Right renal pelvis (tissue), 4 donors: ENCODE measurements at regions not wholly inside any gene's neighbourhood (a gene's known extent, or its start where the extent isn't known, plus 50 kb on each side); places are given as distances from the start of the nearest gene placed in this dataset.
"Not testable (repeated sequence)": the region's sequence is repeated elsewhere in the genome, so short reads cannot be mapped to it uniquely, and the experiment has no call there.

ENCODE experiments used
- DNase-seq, 4 donors: peaks; one replicate each; pipeline ENCODE4 v3.0.0-alpha.2; 2013; ENCODE audit warnings: low read depth in 4 of 4, low spot score in 3 of 4, missing footprints in 1 of 4

DNA sequence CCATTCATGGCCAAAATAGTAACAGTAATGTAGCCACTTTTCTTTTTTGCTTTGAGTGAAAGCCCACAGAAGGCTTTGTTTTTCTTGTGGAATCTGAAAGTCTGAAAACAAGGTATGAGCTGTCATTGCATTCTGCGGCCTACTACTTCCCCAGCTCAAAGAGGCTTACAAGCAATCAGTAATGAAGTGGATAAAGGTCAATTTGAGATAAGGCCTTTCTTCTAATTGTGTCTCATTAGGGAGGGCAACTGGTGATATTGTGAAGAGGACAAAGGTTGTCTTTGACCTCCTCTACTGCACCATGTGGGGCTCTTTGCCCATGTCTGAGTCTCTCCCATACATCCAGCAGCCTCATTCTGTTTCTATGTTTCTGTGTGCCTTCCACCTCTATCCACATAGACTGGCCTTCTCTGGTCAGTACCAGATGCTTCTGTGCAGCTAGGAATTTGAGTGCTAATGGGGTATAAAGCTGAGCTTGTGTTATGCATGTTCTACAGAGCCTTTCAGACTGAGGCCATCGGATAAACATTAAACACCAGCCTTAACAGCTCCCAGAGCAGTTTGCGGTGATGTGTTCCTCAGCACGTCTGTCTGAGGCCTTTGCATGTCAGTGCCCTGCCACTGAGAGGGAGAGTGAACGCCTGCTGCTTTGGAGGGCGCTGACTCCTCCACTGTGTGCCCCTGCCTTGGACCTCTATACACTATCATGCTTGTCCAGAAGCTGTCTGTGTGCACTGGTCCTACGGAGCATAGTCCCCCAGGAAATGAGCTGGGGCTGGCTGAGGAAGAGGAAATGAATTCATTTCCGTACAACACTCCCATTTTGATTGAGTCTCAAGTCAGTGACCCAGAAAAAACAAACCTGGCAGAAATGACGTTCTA lies 80.2 kb downstream of the SH2D1A start:
- no peak for DNase-seq

DNA sequence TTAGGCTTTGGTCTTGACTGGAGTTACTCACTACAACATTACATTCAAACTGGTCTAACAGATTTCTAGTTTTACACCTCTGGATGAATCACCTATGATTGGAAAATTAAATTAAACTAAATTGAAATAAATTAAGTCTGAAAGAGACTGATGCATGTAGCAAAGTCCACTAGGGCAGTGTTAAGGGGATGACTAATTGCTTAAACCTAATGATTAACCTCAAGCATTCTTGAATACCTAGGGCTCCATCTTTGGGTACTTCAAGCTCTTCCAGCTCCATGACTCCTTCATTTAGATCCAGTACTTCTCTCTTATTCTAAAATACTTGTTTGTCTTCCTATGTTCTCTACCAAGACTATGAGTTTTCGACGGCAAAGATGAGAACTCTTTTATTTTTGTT lies 86.8 kb downstream of the SH2D1A start:
- no peak for DNase-seq

DNA sequence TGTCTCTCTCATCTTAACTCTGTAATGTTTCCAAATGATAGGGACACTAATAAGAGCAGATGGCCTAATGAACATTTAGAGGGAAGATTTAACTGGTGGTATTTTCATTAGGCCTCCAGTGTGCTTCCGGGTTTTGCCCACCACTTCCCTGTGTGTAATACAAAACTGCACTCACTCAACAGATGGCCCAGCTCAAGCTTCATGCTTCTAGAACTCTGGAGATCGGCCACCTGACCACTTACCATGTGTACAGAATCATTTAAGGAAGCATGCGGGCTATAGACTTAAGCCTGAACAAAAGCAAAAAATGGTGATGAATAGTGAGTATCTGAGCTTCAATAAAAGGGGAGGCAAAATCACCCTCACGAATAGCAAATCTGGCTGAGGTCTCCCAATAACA lies 89.3 kb downstream of the SH2D1A start:
- DNase-seq: no peak

DNA sequence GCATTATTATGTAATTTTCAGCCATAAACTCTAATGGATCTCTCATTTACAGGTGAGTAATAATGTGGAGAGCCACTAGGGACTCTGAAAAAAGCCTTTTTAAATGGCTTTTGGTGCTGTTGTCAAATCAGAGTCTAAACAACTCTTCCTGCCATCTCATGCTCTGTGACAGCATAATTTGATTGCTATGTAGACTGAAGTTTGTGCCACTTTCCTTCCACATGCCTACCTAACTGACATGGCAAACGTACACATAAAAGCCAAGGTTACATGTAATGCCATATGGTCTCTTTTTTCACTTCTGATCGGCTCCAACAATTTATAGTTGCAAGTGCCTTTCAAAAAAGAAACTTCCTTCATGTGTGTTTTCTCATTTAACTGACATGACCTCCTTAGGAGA lies 94.3 kb downstream of the SH2D1A start:
- no peak for DNase-seq

DNA sequence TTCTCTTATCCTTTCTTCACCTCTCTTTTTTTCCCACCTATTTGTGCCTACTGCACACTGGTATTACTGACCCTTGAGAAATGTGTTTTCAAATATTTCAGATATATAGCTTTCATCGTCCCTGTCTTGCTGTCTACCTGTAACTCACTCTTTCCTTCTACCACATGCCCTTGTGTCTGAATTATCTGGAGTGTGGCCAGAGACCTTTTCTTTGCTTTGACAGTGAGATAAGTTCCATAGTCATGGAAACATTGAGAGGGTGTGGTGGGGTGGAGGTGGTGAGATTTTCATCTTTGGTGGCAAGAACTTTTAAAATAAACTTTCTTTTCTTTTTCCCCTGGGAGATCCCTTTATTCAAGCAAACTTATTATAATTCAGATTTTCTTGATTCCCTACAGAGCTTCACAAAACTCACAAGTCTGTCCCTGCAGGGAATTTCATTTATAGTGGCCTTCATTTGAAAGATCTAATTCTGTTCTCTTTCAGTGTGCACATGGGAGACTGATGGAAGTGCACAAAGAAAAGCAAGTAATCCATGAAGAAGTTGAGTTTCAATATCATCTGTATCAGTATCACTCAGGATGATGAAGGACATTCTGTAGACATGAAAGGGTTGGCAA lies 95.7 kb downstream of the SH2D1A start:
- no peak for DNase-seq

DNA sequence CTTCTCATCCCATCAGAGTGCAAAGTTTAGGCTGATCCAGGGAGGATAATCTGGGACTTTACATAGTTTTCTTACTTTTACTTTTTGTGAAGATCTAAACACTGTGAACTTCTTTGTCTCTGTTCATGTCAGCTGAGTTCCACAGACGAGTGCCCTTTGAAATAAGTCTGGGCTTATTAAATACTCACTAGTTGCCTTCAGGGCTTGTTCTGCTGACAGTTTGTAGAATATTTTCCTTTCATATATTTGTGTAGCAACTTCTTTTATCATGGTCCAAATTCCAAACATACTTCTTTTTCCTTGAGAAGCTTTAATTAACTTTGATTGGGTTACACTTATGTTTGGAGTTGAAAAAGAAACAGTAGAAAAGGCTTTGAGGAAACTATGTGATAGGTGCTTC lies 109.6 kb downstream of the SH2D1A start:
- DNase-seq: no peak

DNA sequence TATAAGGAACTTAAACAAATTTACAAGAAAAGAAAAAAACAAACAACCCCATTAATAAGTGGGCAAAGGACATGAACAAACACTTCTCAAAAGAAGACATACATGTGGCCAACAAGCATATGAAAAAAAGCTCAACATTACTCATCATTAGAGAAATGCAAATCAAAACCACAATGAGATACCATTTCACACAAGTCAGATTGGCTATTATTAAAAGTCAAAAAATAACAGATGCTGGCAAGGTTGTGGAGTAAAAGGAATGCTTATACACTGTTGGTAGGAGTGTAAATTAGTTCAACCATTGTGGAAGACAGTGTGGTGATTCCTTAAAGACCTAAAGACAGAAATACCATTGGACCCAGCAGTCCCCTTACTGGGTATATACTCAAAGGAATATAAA lies 113.5 kb downstream of the SH2D1A start:
- DNase-seq: not testable (repeated sequence)

DNA sequence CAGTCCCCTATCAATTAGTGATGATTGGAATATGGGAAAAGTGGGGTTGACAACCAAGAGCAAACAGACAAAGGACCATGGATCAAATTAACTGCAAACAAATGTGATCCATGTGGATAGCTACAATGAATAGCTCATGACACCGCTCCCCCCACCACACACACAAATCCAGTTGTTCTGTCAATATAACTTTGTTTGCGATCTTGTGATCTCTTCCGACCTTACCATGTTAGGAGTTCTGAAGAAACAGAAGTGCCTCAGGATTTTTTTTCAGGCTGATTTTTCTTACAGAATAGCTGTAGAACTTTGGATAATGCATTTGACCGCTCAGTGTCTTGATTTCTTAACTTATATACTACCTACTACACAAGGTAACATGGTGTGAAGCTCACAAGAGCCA lies 116.6 kb downstream of the SH2D1A start:
- DNase-seq: no peak

GRCh38 chrX:124467202-124467601 lies 120.8 kb downstream of the SH2D1A start:
- DNase-seq: no peak

DNA sequence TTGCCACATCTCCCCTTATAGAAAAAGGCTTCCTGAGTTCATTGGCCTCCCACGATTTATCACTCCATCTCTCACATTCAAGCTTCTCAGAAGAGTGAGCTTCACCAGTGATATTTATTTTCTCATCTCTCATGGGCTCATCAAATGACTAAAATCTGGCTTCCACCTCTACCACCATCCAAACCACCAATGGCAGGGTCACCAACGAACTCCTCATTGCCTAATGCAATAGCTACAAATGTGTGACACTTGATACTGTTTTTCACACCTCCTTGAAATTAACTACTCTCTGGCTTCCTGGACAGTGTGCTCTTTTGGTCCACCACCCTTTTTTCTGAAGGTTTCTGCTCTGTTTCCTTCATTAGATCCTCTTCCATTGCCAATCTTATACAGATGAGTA lies 129.0 kb downstream of the SH2D1A start:
- DNase-seq: no peak

- no peak for DNase-seq
Observed at GRCh38 chrX:124476562-124476961, 130.2 kb downstream of the SH2D1A start.

- DNase-seq: no peak
Observed at GRCh38 chrX:124478046-124478445, 131.7 kb downstream of the SH2D1A start.

DNA sequence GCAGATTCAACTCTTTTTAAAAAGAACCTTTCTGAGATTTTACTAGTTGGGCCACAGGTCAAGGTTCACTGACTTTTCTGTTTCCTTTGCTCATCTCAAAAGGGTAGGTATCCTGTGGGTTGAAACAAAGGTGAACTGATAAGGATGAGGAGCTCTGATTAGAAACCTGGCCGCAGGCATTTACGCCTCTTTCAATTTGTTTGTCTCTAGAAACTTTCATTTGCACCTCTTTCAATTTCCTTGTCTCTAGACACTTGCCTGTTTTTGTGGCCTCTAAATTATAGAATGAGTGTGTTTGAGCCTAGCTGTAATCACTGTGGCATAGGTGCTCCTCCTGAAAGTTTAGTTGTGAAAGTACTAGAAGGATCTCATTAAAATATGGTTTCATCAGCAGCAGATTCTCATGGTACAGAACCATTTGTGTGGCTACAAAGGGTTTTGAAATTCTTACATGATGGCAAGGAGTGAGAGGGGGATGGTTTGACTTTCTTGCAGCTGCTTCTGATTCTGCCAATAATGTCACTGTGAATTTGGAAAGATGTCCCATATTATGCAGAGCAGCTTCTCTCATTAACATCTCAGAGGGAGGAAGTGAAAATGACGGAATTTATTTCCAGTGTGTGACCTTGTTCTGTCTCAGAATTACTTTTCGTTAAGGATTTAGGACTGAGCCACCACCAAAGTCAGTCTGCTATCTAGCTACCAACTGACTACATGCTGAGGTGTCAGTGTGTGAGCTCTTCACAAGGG lies 142.2 kb downstream of the SH2D1A start:
- DNase-seq: no peak

DNA sequence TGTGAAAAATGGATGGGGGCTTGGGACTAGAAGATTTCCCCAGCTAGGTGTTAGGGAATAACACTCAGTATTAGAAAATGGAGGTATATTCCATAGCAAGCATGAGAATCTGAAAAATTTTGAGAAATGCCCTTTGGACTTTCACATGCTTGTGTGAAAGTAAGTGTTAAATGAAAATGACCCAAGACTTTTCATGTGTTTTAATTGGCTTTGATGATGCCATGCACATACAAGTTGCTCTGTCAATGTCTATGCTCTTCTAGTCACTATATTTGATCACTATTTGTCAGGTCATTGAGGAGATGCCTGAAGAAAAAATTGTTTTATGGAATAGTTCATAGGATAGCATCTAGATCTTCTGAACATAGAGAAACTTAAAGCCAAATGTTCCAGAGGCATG lies 147.6 kb downstream of the SH2D1A start:
- DNase-seq: no peak

- no peak for DNase-seq
Observed at GRCh38 chrX:124497386-124497785, 151.0 kb downstream of the SH2D1A start.

GRCh38 chrX:124501586-124501985 lies 155.2 kb downstream of the SH2D1A start:
- no peak for DNase-seq

DNA sequence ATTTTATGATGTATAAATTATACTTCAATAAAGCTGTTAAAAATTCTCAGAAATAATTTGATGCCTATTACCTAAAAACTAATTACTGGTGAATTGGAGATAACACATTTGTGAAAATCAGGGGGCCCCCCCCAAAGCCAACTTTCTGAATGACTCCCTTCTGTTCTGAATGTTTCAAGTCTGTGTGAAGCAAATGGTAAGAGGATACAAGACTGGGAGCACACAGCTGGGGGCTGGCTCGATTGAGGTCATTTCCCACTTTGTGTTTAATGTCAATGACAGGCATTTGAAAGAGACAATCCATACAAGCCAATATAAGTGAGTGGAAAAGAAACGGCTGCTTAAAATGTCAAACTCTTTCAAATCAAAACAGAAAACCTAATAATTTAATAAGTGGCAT lies 155.8 kb downstream of the SH2D1A start:
- DNase-seq: no peak

GRCh38 chrX:124502599-124502998 lies 156.2 kb downstream of the SH2D1A start:
- no peak for DNase-seq

DNA sequence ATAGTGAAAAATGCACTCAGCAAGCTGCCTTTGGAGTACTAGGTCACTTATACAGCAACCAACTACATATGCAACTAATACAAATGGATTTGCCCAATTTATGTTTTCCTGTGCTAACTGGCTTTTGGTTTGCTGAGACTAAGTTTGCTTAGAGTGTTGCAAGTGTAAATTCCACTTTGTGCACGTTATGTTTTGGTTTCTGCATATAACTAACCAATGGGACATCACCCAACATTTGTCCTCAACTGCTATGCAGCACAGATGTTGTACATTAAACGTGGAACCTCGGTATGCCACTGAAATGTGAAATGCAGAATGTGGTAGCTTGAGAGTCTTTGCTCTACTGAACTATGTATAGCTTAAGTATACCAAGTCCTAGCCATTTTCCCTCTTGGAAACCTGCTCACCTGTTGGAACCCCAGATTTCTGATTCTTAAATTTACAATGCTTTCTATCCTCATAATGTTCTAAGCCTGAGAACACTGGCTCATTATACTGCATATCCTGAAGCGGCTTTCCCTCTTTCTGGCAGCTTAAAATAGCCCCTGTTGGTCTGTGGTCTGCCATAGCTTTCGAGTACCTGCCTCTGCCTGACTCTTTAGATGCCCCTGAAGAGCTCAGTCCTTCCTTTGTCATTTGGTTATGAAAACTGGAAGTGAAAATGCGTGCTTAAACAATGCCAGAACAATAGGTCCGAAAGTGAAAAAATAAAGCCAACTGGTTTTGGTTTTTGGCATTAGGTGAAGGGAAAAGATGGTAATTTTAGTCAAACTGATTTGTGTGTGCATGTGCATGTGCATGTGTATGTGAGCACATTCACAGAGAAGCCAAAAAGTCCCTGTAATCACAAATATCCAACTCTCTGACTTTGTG lies 158.0 kb downstream of the SH2D1A start:
- no peak for DNase-seq

DNA sequence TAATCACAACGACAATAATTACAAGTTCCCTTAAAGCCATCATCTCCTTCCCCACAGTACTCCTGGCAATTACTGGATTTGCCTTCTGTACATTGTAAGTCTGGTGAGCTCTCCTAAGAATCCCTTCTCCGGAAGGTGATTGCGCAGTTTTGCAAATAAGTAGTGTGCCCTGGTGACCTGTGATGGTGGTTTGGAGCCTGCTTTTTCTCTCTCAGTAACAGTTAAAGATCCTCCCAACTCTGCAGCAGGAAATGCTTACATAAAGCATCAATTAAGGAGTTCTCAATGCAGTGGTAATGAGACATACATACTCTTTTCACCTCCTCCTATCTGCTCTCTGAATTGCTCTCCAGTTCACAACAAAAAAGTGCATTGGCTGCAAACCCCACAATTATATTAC lies 159.7 kb downstream of the SH2D1A start:
- DNase-seq: no peak

DNA sequence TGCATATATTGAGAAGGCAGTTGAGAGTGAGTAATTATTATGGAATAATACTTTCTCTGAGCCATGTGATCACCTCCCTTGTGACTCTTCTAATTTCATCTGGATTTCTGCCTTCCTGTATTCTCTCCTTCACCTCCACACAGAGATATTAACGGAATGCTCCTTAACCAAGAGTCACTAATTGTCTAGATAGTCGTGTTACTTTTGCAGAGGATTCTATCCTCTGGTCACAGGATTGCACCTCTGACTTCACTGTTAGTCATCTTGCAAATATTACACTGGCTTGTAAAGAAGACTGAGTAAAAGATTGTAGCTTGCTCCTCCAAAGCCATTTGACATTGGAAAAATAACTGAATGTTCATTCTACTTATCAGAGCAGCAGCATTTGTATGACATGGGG lies 160.9 kb downstream of the SH2D1A start:
- no peak for DNase-seq
